ENCODE measurements at regions not wholly inside any gene's neighbourhood (a gene's known extent, or its start where the extent isn't known, plus 50 kb on each side); places are given as distances from the start of the nearest gene placed in this dataset.

GRCh38 chr7:26600411-26600810 is 264.0 kb downstream of the SKAP2 start (continued):
- TF ChIP-seq ATF3 (IDR thresholded peaks at IDR 0.05) = no peak
- TF ChIP-seq FOSL1 (IDR thresholded peaks at IDR 0.05; ENCODE audit: low read depth) = no peak
- no peak for TF ChIP-seq EZH2 (IDR thresholded peaks at IDR 0.05)

GRCh38 chr7:26603631-26604030 is 260.8 kb downstream of the SKAP2 start:
- no peak for TF ChIP-seq TCF7L2 (IDR thresholded peaks at IDR 0.05; ENCODE audit: borderline replicate concordance, extremely low read depth, insufficient read depth, insufficient read length)
- 0 out of 2 replicates have a peak, but pooled peaks have one; percentile 27 for TF ChIP-seq SIN3A (IDR thresholded peaks at IDR 0.05; ENCODE audit: low read depth)
- peak; percentile 35; the same call in 1 of the 2 replicates for TF ChIP-seq POLR2AphosphoS5 (IDR thresholded peaks at IDR 0.05; ENCODE audit: low read depth, low read length)
- peak; percentile 73 for TF ChIP-seq FOSL1 (IDR thresholded peaks at IDR 0.05; ENCODE audit: low read depth)
- TF ChIP-seq POLR2A (IDR thresholded peaks at IDR 0.05; ENCODE audit: borderline replicate concordance, extremely low read depth, insufficient read depth, insufficient read length) = no peak
- TF ChIP-seq SRF (IDR thresholded peaks at IDR 0.05; ENCODE audit: low read depth) = no peak
- no peak for TF ChIP-seq ELF1 (IDR thresholded peaks at IDR 0.05; ENCODE audit: borderline replicate concordance, low read depth)
- TF ChIP-seq JUND (IDR thresholded peaks at IDR 0.05) = peak; percentile 81
- TF ChIP-seq SP1 (IDR thresholded peaks at IDR 0.05; ENCODE audit: low read depth) = peak; percentile 76
- TF ChIP-seq ZBTB33 (IDR thresholded peaks at IDR 0.05; ENCODE audit: extremely low read depth, insufficient replicate concordance, low read length) = no peak
- TF ChIP-seq CBX3 (IDR thresholded peaks at IDR 0.05; ENCODE audit: low read depth) = peak; percentile 88; the same call in 1 of the 2 replicates
- peak; percentile 66; the same call in 1 of the 2 replicates for TF ChIP-seq MAX (IDR thresholded peaks at IDR 0.05)
- TF ChIP-seq ATF3 (IDR thresholded peaks at IDR 0.05) = no peak
- ATAC-seq = peak; percentile 100
- BruUV-seq (replicated peaks) = no TSS peak
- no peaks in the 10 kb centered on the region for H4K20me1 ChIP-seq (ENCODE audit: insufficient read depth)
- H3K4me3 ChIP-seq (replicated peaks in 1 of 2; ENCODE audit: low read depth in 1 of 2, low read length in 2 of 2) = 0 out of 4 replicates have a peak overlapping the region, but pooled peaks of 1 of the 2 experiments have one; percentile 11
- no peak overlapping the region for H3K9ac ChIP-seq (ENCODE audit: low read length)
- H3K4me1 ChIP-seq (ENCODE audit: control insufficient read depth in 1 of 2, insufficient read depth in 2 of 2, low read length in 2 of 2) = peaks cover 14 to 16% of the 10 kb centered on the region in 2 experiments
- CTCF ChIA-PET = no interaction called here
- no peaks in the 10 kb centered on the region for H3K9me2 ChIP-seq (ENCODE audit: insufficient read depth)
- H3K79me2 ChIP-seq (ENCODE audit: insufficient read depth, low read length) = no peaks in the 10 kb centered on the region
- intact Hi-C loops (cut with micrococcal nuclease) = no loop called here
- peak; percentile 81 for DNase-seq (ENCODE audit: low read depth, low spot score)
- H3K27me3 ChIP-seq (ENCODE audit: insufficient read depth, low read length) = peaks cover 4% of the 10 kb centered on the region; the same call in 1 of the 2 replicates
- H2AFZ ChIP-seq (ENCODE audit: low read depth, low read length, poor library complexity, severe bottlenecking) = no peak overlapping the region
- no peaks in the 10 kb centered on the region for H3K36me3 ChIP-seq (ENCODE audit: control insufficient read depth in 1 of 2, insufficient read depth in 2 of 2, low read length in 2 of 2)
- POLR2A ChIA-PET = interaction anchor here (1.0 kb wide), 1 partner anchor 17 kb away, joined by 3 read pairs; no protein-coding TSS in a partner anchor
- RAD21 ChIA-PET (ENCODE audit: low non-redundant PET in 1 of 2, low total read pairs in 2 of 2, uncharacterized antibody in 2 of 2, unreplicated experiment in 2 of 2) = interaction anchor here in 1 of 2 experiments (0.6 kb wide), 1 partner anchor 186 kb away, joined by 3 read pairs; no protein-coding TSS in a partner anchor
- peak overlapping the region; percentile 62 for H3K4me2 ChIP-seq (ENCODE audit: low read length)
- no peak overlapping the region for H3K27ac ChIP-seq (ENCODE audit: low read depth, low read length)
- H3K9me3 ChIP-seq (ENCODE audit: control insufficient read depth in 1 of 2, insufficient read depth in 1 of 2, low read depth in 1 of 2, low read length in 2 of 2) = no peaks in the 10 kb centered on the region
